Stimulated activated CD8-positive, alpha-beta memory T cell treated with anti-CD3 and anti-CD28 coated beads, Interleukin-7, amount 100 ng/mL, for 48 hours (primary cell): ENCODE measurements at regions not wholly inside any gene's neighbourhood (a gene's known extent, or its start where the extent isn't known, plus 50 kb on each side); places are given as distances from the start of the nearest gene placed in this dataset.

ENCODE experiments used
- DNase-seq, 2 donors: peaks; one replicate each; pipeline ENCODE4 v3.0.0-alpha.2; 2020; ENCODE audit warnings: low read depth in 1 of 2; ENCODE audit errors: extremely low read depth in 1 of 2

DNA sequence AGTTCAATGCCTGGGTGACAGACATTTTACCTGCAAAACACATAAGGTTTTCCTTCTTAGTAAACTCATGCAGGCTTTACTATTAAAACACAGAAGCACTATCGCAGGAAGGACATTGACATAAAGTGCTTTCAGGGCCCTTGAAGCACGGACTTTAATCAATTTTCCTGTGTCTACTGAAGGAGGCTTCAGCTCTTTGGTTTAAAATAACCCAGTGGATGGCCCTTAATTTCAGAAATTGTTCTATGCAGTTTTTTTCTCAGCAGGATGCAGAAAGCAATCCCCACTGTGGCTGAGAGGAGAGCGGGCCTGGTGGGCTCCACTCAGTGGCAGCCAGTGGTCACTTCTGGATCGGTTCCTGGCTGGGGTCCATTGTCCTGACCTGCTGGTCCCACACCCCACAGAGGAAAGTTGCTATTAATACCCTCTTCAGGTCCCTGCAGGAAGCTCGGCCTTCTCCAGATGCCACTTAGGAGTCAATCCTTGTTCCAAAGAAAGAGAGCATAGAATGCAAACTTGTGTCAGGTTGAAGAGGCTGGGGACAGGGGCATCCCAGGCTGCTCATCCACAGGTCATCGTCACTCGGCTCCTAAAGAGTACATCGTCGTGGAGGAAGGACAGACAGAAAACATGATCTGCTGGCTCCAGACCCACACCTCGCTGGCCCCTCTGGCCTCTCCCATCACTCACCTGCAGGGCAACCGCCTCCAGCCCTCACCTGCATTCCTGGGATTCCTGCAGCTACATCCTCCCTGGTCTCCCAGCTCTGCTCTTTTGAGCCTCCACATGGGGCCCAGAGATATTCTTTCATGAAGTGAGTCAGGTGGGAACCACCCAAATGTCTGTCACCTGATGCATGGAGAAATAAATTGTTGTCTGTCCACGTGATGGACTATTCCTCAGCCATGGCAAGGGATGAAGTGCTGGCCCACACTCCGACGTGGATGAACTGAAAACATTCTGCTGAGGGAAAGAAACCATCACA is 153.1 kb downstream of the PSMG1 start:
- DNase-seq = no peak

DNA sequence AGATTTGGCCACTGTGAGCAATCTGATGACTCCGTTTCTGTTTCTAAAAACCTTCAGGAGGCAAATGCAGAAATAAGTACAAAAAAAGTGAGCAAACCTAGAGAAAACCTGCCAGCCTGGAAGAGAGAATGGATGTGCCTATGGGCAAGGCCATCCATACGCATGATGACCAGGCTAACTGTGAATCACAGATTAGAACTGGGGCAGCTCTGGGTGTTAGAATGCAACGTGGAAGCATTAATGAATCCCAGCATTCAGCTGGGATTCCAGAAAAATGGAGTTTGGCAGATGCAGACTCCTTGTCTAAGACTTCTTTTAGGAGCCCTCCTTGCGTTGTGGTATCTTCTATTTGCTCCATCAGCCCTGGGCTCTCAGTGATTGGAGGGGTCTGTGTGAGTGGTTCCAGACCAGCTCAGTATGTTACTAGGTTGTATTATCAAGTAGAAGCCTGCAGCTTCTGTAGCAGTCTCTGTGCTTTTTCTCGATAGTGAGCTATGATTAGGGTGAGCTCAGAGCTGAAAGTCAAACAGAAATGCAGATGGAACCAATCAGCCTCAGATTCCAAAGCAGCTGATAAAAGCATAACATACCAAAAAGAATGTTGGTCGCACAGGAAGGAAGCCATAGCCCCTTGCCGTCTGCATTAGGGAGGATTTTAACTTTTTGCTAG is 154.0 kb downstream of the PSMG1 start:
- no peak for DNase-seq

- DNase-seq = no peak
Measured at GRCh38 chr21:39025198-39025597, 158.1 kb downstream of the PSMG1 start.

DNA sequence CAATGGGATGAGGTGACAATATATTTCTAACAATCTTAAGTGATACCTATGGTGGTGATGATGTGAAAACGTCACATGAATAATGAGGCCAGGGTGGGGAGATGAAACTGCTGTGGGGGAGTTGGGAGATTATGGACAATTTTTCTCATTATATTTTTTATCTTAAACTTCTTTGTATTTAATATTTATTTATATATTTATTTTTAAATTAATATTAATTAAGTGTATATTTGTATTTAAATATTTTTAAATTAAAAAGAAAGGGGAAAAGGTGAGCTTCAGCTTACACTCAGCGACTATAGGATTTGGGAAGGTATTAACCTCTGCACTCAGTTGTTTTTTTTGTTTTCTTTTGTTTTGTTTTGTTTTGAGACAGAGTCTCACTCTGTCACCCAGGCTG is 158.7 kb downstream of the PSMG1 start:
- no peak for DNase-seq

DNA sequence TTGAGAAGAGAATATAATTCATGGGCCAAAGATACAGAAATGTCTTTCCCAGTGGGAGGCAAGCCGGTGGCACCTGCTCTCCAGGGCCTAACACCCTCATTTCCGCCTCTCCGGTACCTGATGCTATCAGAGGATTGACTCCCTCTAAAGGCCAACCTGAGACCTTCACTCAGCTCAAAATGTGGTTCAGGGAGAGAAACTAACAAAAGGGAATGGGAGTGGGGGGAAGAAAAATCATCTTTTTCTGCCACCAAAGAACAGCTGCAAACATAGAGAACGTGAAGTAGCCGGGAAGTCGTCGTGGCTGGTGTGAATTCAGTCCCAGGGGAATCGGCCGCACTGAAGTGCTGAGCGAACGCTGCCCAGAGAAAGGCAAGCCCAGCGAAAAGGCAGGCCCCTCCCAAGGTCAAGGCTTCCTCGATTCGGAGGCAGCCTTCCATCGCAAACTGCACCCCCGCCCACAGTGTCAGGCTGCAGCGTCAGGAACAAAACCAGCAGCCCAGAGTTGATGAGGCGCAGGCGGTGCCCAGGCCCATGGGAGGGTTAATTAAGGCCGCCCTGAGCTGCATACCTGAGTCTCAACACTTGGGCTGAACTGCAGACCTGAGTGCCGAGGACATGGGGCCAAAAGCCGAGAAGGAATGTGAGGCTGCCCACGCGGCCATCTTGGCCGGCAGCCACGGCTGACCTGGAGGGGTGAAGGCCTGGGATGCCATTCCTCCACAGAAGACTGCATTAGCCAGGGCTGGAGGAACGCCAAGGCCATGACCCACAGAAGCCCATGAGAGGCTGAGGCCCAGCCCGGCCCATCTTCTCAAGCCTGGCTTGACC is 160.2 kb downstream of the PSMG1 start:
- DNase-seq = no peak

DNA sequence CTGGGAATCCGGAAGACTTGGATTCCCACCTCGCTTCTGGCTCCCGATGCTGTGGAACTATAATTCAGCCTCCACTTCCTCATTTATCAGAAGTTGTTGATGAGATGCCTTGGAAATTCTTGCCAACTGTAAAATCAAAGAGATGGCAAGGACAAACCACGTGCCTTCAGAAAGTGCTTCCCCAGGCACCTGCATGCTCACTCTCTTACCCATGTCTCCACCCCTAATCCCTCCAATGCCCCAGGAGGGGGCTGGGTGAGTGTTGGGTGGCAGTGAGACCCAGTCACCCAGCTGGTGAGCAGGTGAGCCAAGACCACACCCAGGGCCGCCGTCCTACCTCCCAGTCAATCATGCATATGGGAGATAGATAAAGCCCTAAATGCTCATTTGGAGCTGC is 160.8 kb downstream of the PSMG1 start:
- no peak for DNase-seq

GRCh38 chr21:39022035-39022434 is 161.2 kb downstream of the PSMG1 start:
- no peak for DNase-seq

DNA sequence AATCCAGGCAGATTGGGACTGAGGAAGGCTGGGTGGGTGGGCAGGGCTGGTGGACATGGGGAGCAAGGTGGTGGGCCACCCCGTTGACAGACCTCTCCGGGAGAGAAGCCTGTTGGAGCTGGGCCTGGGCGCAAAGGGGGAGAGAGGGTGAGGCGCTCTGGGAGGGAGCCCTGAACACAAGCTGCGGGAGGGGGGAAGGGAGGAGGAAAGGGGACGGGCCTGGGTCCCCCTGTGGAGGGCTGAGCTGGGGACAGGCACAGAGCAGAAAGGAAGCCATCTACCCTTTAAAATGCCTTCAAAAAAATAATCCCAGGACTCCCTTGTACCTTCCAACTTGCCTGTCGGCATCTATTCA is 161.8 kb downstream of the PSMG1 start:
- DNase-seq = no peak

DNA sequence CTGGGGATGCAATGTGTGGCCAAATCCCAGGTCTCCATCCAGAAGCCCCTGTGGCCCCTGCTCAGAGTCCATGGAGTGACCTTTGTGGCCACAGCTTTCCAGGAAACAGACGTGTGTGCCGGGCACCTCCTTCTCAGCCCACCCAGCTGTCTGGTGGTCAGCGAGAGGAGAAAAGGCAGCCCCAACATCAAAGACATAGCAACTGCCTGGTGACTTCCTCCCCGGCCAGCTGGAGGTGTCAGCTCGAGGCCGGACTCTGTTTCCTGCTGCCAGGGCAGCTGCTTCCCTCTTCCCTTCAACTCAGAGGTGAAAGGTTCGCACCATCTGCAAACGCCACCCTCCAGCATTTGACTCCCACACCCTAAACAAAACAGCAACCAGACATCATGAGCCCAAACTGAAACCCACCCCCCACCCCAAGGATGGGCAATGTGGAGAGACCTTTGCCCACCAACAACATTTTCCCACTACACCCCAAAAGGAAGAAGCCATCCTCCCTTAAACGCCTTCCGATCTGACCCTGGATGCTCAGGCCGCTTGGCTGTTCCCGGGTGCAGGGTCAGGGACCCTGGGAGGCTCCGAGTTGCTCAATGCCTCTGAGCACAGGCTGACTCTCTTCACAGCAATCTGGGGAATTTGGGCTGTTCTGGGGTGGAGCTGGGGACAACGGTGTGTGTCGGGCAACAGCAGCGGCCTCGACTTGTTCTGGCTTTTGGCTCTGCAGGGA is 162.3 kb downstream of the PSMG1 start:
- DNase-seq = no peak

DNA sequence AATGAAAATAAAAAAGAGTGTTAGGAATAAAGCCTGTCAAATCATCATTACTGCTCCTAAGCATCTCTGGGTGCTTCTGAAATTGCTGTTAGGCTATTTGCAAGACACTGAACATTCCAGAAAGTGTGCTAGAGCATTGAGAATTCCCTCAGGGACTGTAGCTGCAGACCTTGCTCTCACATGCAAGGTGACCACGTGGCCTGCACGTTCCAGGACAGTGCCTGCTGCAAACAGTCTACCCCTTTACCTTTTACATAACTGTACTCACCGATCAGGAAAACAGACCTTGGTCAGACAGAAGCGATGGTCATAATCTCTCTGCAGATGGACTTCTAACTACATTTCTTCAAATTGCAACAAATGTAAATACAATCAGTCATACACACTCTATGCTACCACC is 164.5 kb downstream of the PSMG1 start:
- DNase-seq = no peak

GRCh38 chr21:39016740-39017315 is 166.4 kb downstream of the PSMG1 start:
- no peak for DNase-seq

DNA sequence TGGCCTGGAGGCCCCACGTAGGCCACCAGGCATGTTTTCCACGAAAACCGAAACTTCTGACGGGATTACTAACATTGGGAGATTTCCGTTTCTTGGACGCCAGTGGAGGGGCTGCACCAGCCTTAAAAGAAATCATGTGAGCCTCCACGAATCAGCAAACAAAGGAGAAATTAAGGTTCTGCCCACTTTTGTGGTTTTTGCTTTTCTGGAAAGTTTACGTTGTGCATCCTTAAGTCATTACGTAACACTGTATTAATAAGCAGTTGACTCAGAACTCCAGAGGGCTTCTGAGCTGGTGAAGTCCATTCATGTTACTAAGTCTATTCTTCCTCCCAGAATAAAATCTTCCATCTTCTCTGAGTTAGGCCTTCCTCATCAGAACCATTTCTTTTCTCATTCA is 168.5 kb downstream of the PSMG1 start:
- DNase-seq = no peak

DNA sequence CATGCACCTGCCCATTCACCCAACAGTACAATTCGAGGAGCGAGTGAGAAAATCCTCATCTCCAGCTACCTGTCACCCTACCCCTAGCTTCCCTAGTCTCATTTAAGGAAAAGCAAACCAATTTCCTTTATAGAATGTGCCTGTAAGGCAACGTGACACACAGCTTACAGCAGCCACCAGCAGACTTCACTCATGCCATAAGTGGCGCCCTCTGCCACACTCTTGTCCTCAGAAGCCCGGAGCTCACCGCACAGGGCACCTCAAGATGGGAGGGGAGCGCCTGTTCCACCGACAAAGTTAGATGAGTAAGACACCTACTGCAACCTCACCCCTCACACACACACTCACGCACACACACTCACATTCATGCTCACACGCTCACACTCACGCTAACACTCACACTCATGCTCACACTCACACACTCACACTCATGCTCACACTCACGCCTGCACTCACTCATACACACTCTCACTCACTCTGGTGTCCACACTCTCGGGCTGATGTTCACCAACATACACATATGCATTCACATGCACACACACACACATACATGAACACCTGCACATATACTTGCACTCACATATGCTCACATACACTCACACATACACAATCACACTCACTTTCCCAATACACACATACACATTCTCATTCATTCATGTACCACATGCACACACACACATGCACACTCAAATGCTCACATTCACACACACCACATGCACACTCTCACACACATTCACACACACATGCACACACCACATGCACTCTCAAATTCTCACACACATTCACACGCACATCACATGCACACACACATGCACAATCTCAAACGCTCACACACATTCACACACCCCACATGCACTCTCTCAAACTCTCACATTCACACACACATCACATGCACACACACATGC is 170.7 kb downstream of the PSMG1 start:
- no peak for DNase-seq

GRCh38 chr21:39011911-39012310 is 171.3 kb downstream of the PSMG1 start:
- no peak for DNase-seq

DNA sequence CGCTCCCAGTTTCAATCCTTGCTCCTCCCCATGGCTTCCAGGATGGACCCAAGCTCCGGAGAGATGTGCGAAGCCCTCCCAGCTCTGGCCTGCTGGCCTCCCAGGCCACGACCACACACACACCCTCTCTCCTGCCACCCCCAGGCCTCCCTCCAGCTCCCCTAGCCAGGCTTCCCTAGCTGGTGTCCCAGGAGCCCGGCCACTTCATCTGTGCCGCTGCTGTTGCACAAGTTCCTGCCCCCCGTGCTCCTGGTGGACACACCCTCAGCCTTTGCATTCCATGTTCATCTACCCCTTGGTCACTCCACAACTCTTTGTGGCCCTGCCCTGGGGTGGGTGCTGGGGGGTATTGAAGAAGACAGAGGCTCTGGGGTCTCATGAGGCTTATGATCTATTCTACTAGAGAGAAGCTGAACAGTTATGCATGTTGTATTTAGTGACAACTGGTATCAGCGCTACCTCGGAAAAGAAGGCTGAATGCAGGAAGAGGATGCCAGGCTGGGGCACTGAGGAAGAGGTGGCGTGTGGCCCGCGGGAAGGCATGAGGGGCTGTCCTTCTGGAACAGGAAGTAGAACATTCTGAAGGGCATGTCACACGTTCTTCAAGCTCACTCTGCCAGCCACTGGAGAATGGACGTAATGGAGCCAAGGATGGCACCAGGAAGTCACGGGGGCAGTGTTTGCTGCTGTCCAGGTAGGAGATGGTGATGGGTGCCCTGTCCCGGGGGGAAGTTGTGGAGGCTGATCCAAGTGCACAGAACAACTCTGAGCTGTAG is 172.4 kb downstream of the PSMG1 start:
- no peak for DNase-seq

DNA sequence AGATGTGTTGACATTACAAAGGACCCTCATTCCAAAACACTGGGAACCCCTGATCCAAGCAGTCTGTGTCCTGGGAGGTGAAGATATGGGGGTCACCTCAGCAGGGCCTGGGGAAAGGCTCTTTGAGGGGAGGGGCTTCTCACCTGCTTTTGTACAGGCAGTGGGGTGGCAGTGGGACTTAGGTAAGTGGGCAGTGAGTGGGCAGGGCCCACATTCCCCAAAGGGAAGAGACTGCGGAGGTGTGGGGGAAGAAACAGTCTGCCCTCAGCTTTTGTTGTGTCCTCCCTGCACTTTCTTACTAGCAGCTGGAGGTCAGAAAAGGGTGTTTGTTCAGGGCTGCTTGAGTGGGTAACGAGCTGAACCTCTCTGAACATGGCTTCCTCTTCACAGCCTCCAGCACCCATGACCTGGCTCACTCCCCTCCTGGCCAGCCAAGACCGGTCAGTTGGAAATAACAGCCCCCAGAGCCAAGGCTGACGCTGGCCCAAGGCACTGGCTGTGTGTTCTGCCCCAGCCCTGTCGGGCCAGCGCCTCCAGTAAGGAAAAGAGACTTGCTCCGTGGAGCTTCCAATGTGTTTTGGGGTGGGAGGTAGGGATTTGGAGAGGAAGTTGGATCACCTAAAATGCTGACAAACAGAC is 173.5 kb downstream of the PSMG1 start:
- no peak for DNase-seq

DNA sequence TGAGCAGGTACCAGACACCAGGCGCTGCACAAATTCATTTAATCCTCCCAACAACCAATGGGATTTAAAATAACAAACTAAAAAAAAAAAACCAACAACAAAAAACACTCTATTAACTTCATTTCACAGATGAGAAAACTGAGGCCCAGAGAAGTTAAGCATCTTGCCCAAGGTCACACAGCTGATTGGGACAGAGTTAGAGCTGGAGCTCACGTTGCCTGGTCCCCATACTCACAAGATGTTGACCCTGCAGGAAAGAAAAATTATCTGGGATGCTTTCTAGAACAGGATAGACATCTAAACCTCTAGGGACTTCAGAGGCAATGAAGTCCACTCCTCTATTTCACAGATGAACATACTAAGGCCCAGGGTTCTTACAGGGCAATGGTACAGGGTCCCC is 175.3 kb downstream of the PSMG1 start:
- no peak for DNase-seq

DNA sequence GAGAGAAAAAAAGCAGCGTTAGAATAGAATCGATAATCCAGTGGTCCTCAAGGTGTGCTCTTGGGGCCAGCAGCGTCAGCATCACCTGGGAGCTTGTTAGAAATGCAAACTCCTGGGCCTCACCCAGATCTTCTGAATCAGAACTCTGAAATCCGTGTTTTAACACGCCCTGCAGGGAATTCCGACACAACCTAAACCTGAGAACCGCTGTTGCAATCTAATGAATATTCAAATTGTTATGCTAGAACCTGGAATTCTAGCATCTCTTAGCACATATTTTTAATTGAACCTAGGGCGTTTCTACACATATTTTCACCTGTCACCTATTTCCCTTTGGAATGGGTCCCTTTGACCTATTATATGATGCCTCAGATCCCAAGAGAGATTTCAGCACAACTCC is 175.7 kb downstream of the PSMG1 start:
- DNase-seq = no peak
